ENCODE measurements at regions not wholly inside any gene's neighbourhood (a gene's known extent, or its start where the extent isn't known, plus 50 kb on each side); places are given as distances from the start of the nearest gene placed in this dataset.

GRCh38 chr6:119683031-119683430 lies 333.5 kb upstream of the MAN1A1 start:
- Histone ChIP-seq H3K27ac (no peak overlapping the region), H3K4me3 (no peak overlapping the region), H3K36me3 (no peaks in the 10 kb centered on the region), H3K9me3 (no peaks in the 10 kb centered on the region), H3K4me1 (no peaks in the 10 kb centered on the region), H3K27me3 (no peaks in the 10 kb centered on the region)
- TF ChIP-seq POLR2AphosphoS5 (IDR thresholded peaks at IDR 0.05) (no peak), CTCF (IDR thresholded peaks at IDR 0.05) (no peak), POLR2A (IDR thresholded peaks at IDR 0.05) (no peak), EP300 (IDR thresholded peaks at IDR 0.05) (no peak)
- intact Hi-C loops (cut with DNase I) = no loop called here
- DNase-seq = no peak
- 81 to 89% methylated on average over 2 of the region's 2 CpGs for WGBS, 2 donors

- no peak for DNase-seq
- intact Hi-C loops (cut with DNase I) = no loop called here
- Histone ChIP-seq H3K27me3 (no peaks in the 10 kb centered on the region), H3K4me1 (no peaks in the 10 kb centered on the region), H3K9me3 (no peaks in the 10 kb centered on the region), H3K36me3 (no peaks in the 10 kb centered on the region), H3K27ac (no peak overlapping the region), H3K4me3 (no peak overlapping the region)
- no peak for TF ChIP-seq POLR2A (IDR thresholded peaks at IDR 0.05)
- no peak for TF ChIP-seq CTCF (IDR thresholded peaks at IDR 0.05)
- no peak for TF ChIP-seq POLR2AphosphoS5 (IDR thresholded peaks at IDR 0.05)
- TF ChIP-seq EP300 (IDR thresholded peaks at IDR 0.05) = no peak
- WGBS, 2 donors = 88 to 90% methylated on average over 3 of the region's 3 CpGs
Measured at GRCh38 chr6:119678961-119679360, 329.4 kb upstream of the MAN1A1 start.

- no peak for DNase-seq
- WGBS, 2 donors = 65 to 78% methylated on average over 2 of the region's 2 CpGs
Measured at GRCh38 chr6:119677384-119677783, 327.8 kb upstream of the MAN1A1 start.

GRCh38 chr6:119676961-119677360 lies 327.4 kb upstream of the MAN1A1 start:
- no peaks in the 10 kb centered on the region for H3K36me3 ChIP-seq
- no peak overlapping the region for H3K27ac ChIP-seq
- H3K4me1 ChIP-seq = no peaks in the 10 kb centered on the region
- H3K27me3 ChIP-seq = no peaks in the 10 kb centered on the region
- intact Hi-C loops (cut with DNase I) = no loop called here
- WGBS, 2 donors = 32 to 83% methylated on average over 4 of the region's 4 CpGs
- H3K9me3 ChIP-seq = no peaks in the 10 kb centered on the region
- TF ChIP-seq EP300 (IDR thresholded peaks at IDR 0.05) (no peak), POLR2A (IDR thresholded peaks at IDR 0.05) (no peak), POLR2AphosphoS5 (IDR thresholded peaks at IDR 0.05) (no peak), CTCF (IDR thresholded peaks at IDR 0.05) (no peak)
- no peak for DNase-seq
- no peak overlapping the region for H3K4me3 ChIP-seq

More at GRCh38 chr6:119677384-119677783, 327.8 kb upstream of the MAN1A1 start:
- intact Hi-C loops (cut with DNase I) = no loop called here
- H3K9me3 ChIP-seq = no peaks in the 10 kb centered on the region
- no peaks in the 10 kb centered on the region for H3K27me3 ChIP-seq
- H3K27ac ChIP-seq = no peak overlapping the region
- no peaks in the 10 kb centered on the region for H3K4me1 ChIP-seq
- no peak overlapping the region for H3K4me3 ChIP-seq
- TF ChIP-seq POLR2AphosphoS5 (IDR thresholded peaks at IDR 0.05) (no peak), CTCF (IDR thresholded peaks at IDR 0.05) (no peak), EP300 (IDR thresholded peaks at IDR 0.05) (no peak)
- H3K36me3 ChIP-seq = no peaks in the 10 kb centered on the region

- DNase-seq = no peak
- no peaks in the 10 kb centered on the region for H3K36me3 ChIP-seq
- H3K27me3 ChIP-seq = no peaks in the 10 kb centered on the region
- no peak overlapping the region for H3K27ac ChIP-seq
- intact Hi-C loops (cut with DNase I) = no loop called here
- no peak overlapping the region for H3K4me3 ChIP-seq
- no peaks in the 10 kb centered on the region for H3K4me1 ChIP-seq
- H3K9me3 ChIP-seq = no peaks in the 10 kb centered on the region
- TF ChIP-seq CTCF (IDR thresholded peaks at IDR 0.05) = no peak
- TF ChIP-seq POLR2AphosphoS5 (IDR thresholded peaks at IDR 0.05) = no peak
- no peak for TF ChIP-seq EP300 (IDR thresholded peaks at IDR 0.05)
- no peak for TF ChIP-seq POLR2A (IDR thresholded peaks at IDR 0.05)
- WGBS, 2 donors = 82 to 85% methylated on average over 1 of the region's 1 CpG
Measured at GRCh38 chr6:119676230-119676629, 326.7 kb upstream of the MAN1A1 start.

All from sigmoid colon (tissue), 6 donors.